A673 (cell line): ENCODE measurements at regions not wholly inside any gene's neighbourhood (a gene's known extent, or its start where the extent isn't known, plus 50 kb on each side); places are given as distances from the start of the nearest gene placed in this dataset.

Experiments used
- EZH2 ChIP-seq: fragments of 200-600 bp; sonication (generic); IDR thresholded peaks from 2 replicates; pipeline ENCODE4 v1.6.1; 2017; ENCODE audit warnings: borderline replicate concordance, low read depth, mild to moderate bottlenecking, mixed read lengths, antibody characterized with exemption, low read length; ENCODE audit not compliant: poor library complexity, severe bottlenecking
- TF ChIP-seq, protein P1 (sequence below): fragments of 300-800, 200-600 bp; sonication (generic); conservative IDR thresholded peaks from 2 replicates; pipeline ENCODE4 v1.5.1; 2017; ENCODE audit warnings: low read depth, mild to moderate bottlenecking, antibody characterized with exemption, low read length, moderate library complexity, mixed read lengths

DNA sequence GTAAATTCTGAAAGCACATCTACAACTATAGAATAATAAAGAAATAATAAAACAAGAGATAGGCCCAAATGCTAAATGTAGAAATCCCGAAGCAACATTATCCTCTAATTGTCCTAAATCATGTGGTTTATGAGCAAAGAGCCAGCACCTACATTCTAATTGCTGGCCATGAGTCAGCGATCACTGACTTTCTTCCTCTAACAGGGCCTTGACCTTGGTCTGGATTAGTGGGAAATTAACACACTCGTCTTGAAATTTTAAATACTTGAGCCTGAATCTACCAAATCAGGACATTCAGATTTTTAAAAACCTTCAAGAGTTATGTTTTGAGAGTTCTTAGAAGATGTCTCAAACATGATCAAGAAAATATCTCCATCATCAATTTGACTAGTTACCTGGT lies 727.6 kb downstream of the METTL15 start:
- TF ChIP-seq, protein P1, sequence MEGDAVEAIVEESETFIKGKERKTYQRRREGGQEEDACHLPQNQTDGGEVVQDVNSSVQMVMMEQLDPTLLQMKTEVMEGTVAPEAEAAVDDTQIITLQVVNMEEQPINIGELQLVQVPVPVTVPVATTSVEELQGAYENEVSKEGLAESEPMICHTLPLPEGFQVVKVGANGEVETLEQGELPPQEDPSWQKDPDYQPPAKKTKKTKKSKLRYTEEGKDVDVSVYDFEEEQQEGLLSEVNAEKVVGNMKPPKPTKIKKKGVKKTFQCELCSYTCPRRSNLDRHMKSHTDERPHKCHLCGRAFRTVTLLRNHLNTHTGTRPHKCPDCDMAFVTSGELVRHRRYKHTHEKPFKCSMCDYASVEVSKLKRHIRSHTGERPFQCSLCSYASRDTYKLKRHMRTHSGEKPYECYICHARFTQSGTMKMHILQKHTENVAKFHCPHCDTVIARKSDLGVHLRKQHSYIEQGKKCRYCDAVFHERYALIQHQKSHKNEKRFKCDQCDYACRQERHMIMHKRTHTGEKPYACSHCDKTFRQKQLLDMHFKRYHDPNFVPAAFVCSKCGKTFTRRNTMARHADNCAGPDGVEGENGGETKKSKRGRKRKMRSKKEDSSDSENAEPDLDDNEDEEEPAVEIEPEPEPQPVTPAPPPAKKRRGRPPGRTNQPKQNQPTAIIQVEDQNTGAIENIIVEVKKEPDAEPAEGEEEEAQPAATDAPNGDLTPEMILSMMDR, result no peak
- TF ChIP-seq EZH2, result no peak
